ENCODE measurements at regions not wholly inside any gene's neighbourhood (a gene's known extent, or its start where the extent isn't known, plus 50 kb on each side); places are given as distances from the start of the nearest gene placed in this dataset.

GRCh38 chr15:46260937-46261336 lies 626.1 kb downstream of the SQOR start:
- no peak overlapping the region for H3K4me3 ChIP-seq (ENCODE audit: low read depth in 1 of 2, low read length in 1 of 2)
- no peaks in the 10 kb centered on the region for H3K27me3 ChIP-seq
- no peaks in the 10 kb centered on the region for H3K9me3 ChIP-seq
- no peaks in the 10 kb centered on the region for H3K4me1 ChIP-seq (ENCODE audit: control insufficient read depth in 1 of 2, insufficient read depth in 1 of 2, low read depth in 1 of 2, low read length in 1 of 2)
- TF ChIP-seq, protein P1, sequence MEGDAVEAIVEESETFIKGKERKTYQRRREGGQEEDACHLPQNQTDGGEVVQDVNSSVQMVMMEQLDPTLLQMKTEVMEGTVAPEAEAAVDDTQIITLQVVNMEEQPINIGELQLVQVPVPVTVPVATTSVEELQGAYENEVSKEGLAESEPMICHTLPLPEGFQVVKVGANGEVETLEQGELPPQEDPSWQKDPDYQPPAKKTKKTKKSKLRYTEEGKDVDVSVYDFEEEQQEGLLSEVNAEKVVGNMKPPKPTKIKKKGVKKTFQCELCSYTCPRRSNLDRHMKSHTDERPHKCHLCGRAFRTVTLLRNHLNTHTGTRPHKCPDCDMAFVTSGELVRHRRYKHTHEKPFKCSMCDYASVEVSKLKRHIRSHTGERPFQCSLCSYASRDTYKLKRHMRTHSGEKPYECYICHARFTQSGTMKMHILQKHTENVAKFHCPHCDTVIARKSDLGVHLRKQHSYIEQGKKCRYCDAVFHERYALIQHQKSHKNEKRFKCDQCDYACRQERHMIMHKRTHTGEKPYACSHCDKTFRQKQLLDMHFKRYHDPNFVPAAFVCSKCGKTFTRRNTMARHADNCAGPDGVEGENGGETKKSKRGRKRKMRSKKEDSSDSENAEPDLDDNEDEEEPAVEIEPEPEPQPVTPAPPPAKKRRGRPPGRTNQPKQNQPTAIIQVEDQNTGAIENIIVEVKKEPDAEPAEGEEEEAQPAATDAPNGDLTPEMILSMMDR (IDR thresholded peaks at IDR 0.05) = no peak
- H3K36me3 ChIP-seq = no peaks in the 10 kb centered on the region
- no peak overlapping the region for H3K27ac ChIP-seq

DNA sequence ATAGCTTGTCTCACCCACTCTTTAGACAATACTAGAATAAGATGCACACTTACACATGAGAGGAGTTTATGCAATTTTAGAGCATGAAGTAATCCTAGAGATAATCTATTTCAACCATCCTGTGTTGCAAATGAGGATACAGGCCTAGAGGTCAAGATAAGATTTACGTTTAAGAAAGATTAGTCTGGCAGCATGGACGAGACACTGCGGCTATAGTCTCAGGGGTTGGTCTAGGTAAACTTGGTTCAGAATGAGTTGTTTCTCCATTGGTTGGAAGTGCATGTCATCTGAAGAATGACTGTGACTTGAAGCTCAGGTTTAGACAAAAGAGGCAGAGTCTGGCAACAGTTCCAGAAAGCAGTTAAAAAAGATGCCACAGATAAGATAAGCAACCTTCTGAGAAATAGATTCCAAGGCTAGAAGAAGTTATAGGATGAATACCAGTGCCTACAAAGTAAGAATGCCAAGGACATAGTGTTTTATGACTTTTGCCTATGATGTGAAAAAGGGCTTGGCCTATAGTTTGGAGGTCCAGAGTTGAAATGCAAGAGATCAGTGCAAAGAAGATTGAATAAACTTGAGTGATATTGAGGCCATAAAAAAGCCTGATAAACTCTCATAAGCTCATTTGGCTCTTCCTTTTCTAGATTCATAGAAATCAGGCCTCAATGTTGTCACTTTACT lies 631.0 kb downstream of the SQOR start:
- Histone ChIP-seq H3K4me3 (ENCODE audit: low read depth in 1 of 2, low read length in 1 of 2) (no peak overlapping the region), H3K27me3 (no peaks in the 10 kb centered on the region), H3K27ac (no peak overlapping the region), H3K9me3 (no peaks in the 10 kb centered on the region), H3K36me3 (no peaks in the 10 kb centered on the region), H3K4me1 (ENCODE audit: control insufficient read depth in 1 of 2, insufficient read depth in 1 of 2, low read depth in 1 of 2, low read length in 1 of 2) (no peaks in the 10 kb centered on the region)
- TF ChIP-seq, protein P1 (IDR thresholded peaks at IDR 0.05) = no peak

DNA sequence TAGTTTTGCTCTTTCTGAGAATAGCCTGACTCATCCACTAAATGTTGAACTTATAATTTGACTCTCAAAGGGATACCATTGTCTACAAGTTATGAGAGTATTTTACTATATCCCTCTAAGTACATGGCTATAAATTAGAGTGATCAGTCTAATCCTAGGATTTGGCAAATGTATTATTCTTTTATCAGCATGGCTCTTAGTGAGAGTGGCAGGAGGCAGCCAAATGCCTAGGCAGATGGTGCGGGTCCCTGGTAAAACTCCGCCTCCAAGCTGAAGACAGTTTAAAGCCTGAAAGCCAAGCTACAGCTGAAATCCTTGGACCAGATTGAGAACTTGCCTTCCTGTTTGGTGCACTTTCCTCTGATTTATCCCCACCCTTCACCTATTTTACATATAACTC lies 631.8 kb downstream of the SQOR start:
- H3K27me3 ChIP-seq = no peaks in the 10 kb centered on the region
- H3K4me1 ChIP-seq (ENCODE audit: control insufficient read depth in 1 of 2, insufficient read depth in 1 of 2, low read depth in 1 of 2, low read length in 1 of 2) = no peaks in the 10 kb centered on the region
- H3K27ac ChIP-seq = no peak overlapping the region
- no peaks in the 10 kb centered on the region for H3K36me3 ChIP-seq
- H3K9me3 ChIP-seq = no peaks in the 10 kb centered on the region
- H3K4me3 ChIP-seq (ENCODE audit: low read depth in 1 of 2, low read length in 1 of 2) = no peak overlapping the region
- TF ChIP-seq, protein P1 (IDR thresholded peaks at IDR 0.05) = no peak

GRCh38 chr15:46270481-46271147 lies 635.8 kb downstream of the SQOR start:
- Histone ChIP-seq H3K36me3 (no peaks in the 10 kb centered on the region), H3K9me3 (no peaks in the 10 kb centered on the region), H3K4me3 (ENCODE audit: low read depth in 1 of 2, low read length in 1 of 2) (no peak overlapping the region), H3K27me3 (no peaks in the 10 kb centered on the region), H3K4me1 (ENCODE audit: control insufficient read depth in 1 of 2, insufficient read depth in 1 of 2, low read depth in 1 of 2, low read length in 1 of 2) (no peaks in the 10 kb centered on the region), H3K27ac (no peak overlapping the region)
- TF ChIP-seq, protein P1 (IDR thresholded peaks at IDR 0.05) = no peak

DNA sequence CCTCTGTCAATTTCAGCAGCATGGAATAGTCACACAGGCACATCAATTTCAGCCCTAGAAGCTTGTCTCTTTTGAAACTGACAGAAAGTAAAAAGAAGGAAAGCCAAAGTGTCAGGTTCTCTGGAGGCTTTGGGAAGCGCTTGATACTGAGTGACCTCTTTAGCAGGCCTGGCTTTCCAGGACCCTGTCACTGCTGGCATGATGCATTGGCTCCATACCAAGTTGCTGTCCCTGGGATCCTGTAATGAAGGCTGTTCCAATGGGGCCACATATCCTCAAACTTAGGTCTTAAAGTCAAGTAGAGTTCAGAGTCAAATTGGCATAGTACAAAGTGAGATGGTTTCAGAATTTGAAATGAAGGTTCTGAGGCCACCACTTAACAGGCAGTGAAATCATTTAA lies 640.9 kb downstream of the SQOR start:
- Histone ChIP-seq H3K4me1 (ENCODE audit: control insufficient read depth in 1 of 2, insufficient read depth in 1 of 2, low read depth in 1 of 2, low read length in 1 of 2) (no peaks in the 10 kb centered on the region), H3K9me3 (no peaks in the 10 kb centered on the region), H3K27me3 (no peaks in the 10 kb centered on the region), H3K36me3 (no peaks in the 10 kb centered on the region), H3K4me3 (ENCODE audit: low read depth in 1 of 2, low read length in 1 of 2) (no peak overlapping the region), H3K27ac (no peak overlapping the region)
- TF ChIP-seq, protein P1 (IDR thresholded peaks at IDR 0.05) = no peak

Measured in neutrophil (primary cell).